H9 (cell line): ENCODE measurements at regions not wholly inside any gene's neighbourhood (a gene's known extent, or its start where the extent isn't known, plus 50 kb on each side); places are given as distances from the start of the nearest gene placed in this dataset.

Experiments used
- DNase-seq: peaks from one replicate; pipeline ENCODE4 v3.0.0-alpha.2; 2017
- H2AFZ ChIP-seq: one replicate; pipeline ENCODE4 v1.6.1; 2013; ENCODE audit warnings: mild to moderate bottlenecking, low read length, control low read depth, moderate library complexity
- H2AK5ac ChIP-seq: 2 replicates; pipeline ENCODE4 v1.6.1; 2013; ENCODE audit warnings: low read length, control low read depth, mixed read lengths; ENCODE audit not compliant: insufficient read length
- H2BK120ac ChIP-seq: one replicate; pipeline ENCODE4 v1.6.1; 2013; ENCODE audit warnings: low read depth, mild to moderate bottlenecking, low read length, control low read depth, inconsistent platforms; ENCODE audit not compliant: poor library complexity, severe bottlenecking
- H2BK12ac ChIP-seq: 2 replicates; pipeline ENCODE4 v1.6.1; 2013; ENCODE audit warnings: low read length, control low read depth, mixed read lengths, low read depth; ENCODE audit not compliant: insufficient read length
- H2BK15ac ChIP-seq: 2 replicates; pipeline ENCODE4 v1.6.1; 2013; ENCODE audit warnings: low read depth, low read length, control low read depth
- H2BK20ac ChIP-seq: one replicate; pipeline ENCODE4 v1.6.1; 2013; ENCODE audit warnings: low read depth, mild to moderate bottlenecking, low read length, control low read depth, inconsistent platforms; ENCODE audit not compliant: poor library complexity, severe bottlenecking
- H2BK5ac ChIP-seq: 2 replicates; pipeline ENCODE4 v1.6.1; 2013; ENCODE audit warnings: low read length, control low read depth, mixed read lengths; ENCODE audit not compliant: insufficient read length
- H3K14ac ChIP-seq: 2 replicates; pipeline ENCODE4 v1.6.1; 2013; ENCODE audit warnings: low read length, control low read depth; ENCODE audit not compliant: insufficient read depth
- H3K18ac ChIP-seq: 2 replicates; pipeline ENCODE4 v1.6.1; 2013; ENCODE audit warnings: low read depth, mild to moderate bottlenecking, mixed read lengths, low read length, control low read depth; ENCODE audit not compliant: insufficient read length
- H3K23ac ChIP-seq: 2 replicates; pipeline ENCODE4 v1.6.1; 2013; ENCODE audit warnings: low read length, control low read depth, mixed read lengths, low read depth; ENCODE audit not compliant: insufficient read length
- H3K23me2 ChIP-seq: 2 replicates; pipeline ENCODE4 v1.6.1; 2013; ENCODE audit warnings: low read depth, mild to moderate bottlenecking, mixed read lengths, low read length, control low read depth; ENCODE audit not compliant: insufficient read length, poor library complexity, severe bottlenecking
- H3K27ac ChIP-seq: 2 replicates; pipeline ENCODE4 v1.5.1; 2013; ENCODE audit warnings: low read length, control low read depth, mixed read lengths, low read depth; ENCODE audit not compliant: insufficient read length
- H3K27me3 ChIP-seq: 2 replicates; pipeline ENCODE4 v1.6.1; 2013; ENCODE audit warnings: low read length, control low read depth, inconsistent platforms; ENCODE audit not compliant: insufficient read depth
- H3K4ac ChIP-seq: 2 replicates; pipeline ENCODE4 v1.6.1; 2013; ENCODE audit warnings: low read depth, mild to moderate bottlenecking, control low read depth, inconsistent platforms, low read length, moderate library complexity
- H3K4me1 ChIP-seq: 2 replicates; pipeline ENCODE4 v1.6.1; 2013; ENCODE audit warnings: low read length, control low read depth, inconsistent platforms; ENCODE audit not compliant: insufficient read depth
- H3K4me2 ChIP-seq: 2 replicates; pipeline ENCODE4 v1.6.1; 2013; ENCODE audit warnings: low read length, control low read depth, mixed read lengths; ENCODE audit not compliant: insufficient read length, insufficient read depth
- H3K56ac ChIP-seq: 2 replicates; pipeline ENCODE4 v1.6.1; 2013; ENCODE audit warnings: low read depth, mild to moderate bottlenecking, mixed read lengths, low read length, control low read depth; ENCODE audit not compliant: insufficient read length
- H3K79me1 ChIP-seq: 2 replicates; pipeline ENCODE4 v1.6.1; 2013; ENCODE audit warnings: low read depth, mild to moderate bottlenecking, moderate library complexity, low read length, control low read depth, inconsistent platforms; ENCODE audit not compliant: insufficient read depth, poor library complexity, severe bottlenecking
- H3K79me2 ChIP-seq: 2 replicates; pipeline ENCODE4 v1.6.1; 2013; ENCODE audit warnings: low read length, control low read depth, inconsistent platforms; ENCODE audit not compliant: insufficient read depth
- H3K9ac ChIP-seq: 2 replicates; pipeline ENCODE4 v1.6.1; 2013; ENCODE audit warnings: low read length, control low read depth, mixed read lengths; ENCODE audit not compliant: insufficient read length; ENCODE audit errors: extremely low read depth
- H3K9me3 ChIP-seq: one replicate; pipeline ENCODE4 v1.6.1; 2013; ENCODE audit warnings: low read depth, low read length, inconsistent platforms; ENCODE audit not compliant: control insufficient read depth
- H3T11ph ChIP-seq: one replicate; pipeline ENCODE4 v1.6.1; 2013; ENCODE audit warnings: mild to moderate bottlenecking, low read length, control low read depth, inconsistent platforms
- H4K20me1 ChIP-seq: one replicate; pipeline ENCODE4 v1.6.1; 2013; ENCODE audit not compliant: control insufficient read depth, insufficient read length, insufficient read depth
- H4K5ac ChIP-seq: 2 replicates; pipeline ENCODE4 v1.6.1; 2013; ENCODE audit warnings: low read depth, mild to moderate bottlenecking, mixed read lengths, low read length, control low read depth; ENCODE audit not compliant: insufficient read length
- H4K8ac ChIP-seq: replicated peaks from 2 replicates; pipeline ENCODE4 v1.6.1; 2013; ENCODE audit warnings: low read length, control low read depth, mixed read lengths, low read depth; ENCODE audit not compliant: insufficient read length
- H4K91ac ChIP-seq: 2 replicates; pipeline ENCODE4 v1.6.1; 2013; ENCODE audit warnings: low read depth, mild to moderate bottlenecking, moderate library complexity, mixed read lengths, low read length, control low read depth; ENCODE audit not compliant: insufficient read length
- H3K27ac Mint-ChIP-seq, 3 experiments: 2 replicates in 2 of 3; 3 replicates in 1 of 3; pipeline ENCODE4 v1.8.0; 2020 to 2021; ENCODE audit warnings: mixed read lengths in 3 of 3, mild to moderate bottlenecking in 1 of 3, moderate library complexity in 1 of 3
- H3K27me3 Mint-ChIP-seq: 2 replicates; pipeline ENCODE4 v1.8.0; 2021; ENCODE audit warnings: low read depth, mild to moderate bottlenecking, moderate library complexity, mixed read lengths
- H3K36me3 Mint-ChIP-seq, 3 experiments: 2 replicates in 2 of 3; 3 replicates in 1 of 3; pipeline ENCODE4 v1.8.0; 2020 to 2021; ENCODE audit warnings: low read depth in 3 of 3, mixed read lengths in 3 of 3; ENCODE audit not compliant: insufficient read depth in 1 of 3
- H3K4me1 Mint-ChIP-seq, 2 experiments: 2 replicates each; pipeline ENCODE4 v1.8.0; 2020; ENCODE audit warnings: mixed read lengths in 2 of 2
- H3K4me3 Mint-ChIP-seq, 2 experiments: 2 replicates in 1 of 2; 3 replicates in 1 of 2; pipeline ENCODE4 v1.8.0; 2020 to 2021; ENCODE audit warnings: mild to moderate bottlenecking in 2 of 2, mixed read lengths in 2 of 2, moderate library complexity in 1 of 2
- H3K9me3 Mint-ChIP-seq, 2 experiments: 2 replicates in 1 of 2; 3 replicates in 1 of 2; pipeline ENCODE4 v1.8.0; 2020; ENCODE audit warnings: mild to moderate bottlenecking in 2 of 2, mixed read lengths in 2 of 2, moderate library complexity in 1 of 2
- WGBS: extraction: QIAGEN DNeasy Blood & Tissue Kit; methylation state at CpG from one replicate; pipeline ENCODE4 v1.1.7; 2013; ENCODE audit warnings: missing lambda C conversion rate, low lambda C conversion rate, mixed read lengths; ENCODE audit not compliant: insufficient read length; ENCODE audit errors: extremely low coverage; 5-methylcytosine and 5-hydroxymethylcytosine counted together
- TF ChIP-seq, protein P1 (sequence below): fragments of 200-600 bp; sonication (generic); conservative IDR thresholded peaks from 3 replicates; pipeline ENCODE4 v1.8.0; 2021; ENCODE audit warnings: antibody characterized with exemption, mild to moderate bottlenecking

DNA sequence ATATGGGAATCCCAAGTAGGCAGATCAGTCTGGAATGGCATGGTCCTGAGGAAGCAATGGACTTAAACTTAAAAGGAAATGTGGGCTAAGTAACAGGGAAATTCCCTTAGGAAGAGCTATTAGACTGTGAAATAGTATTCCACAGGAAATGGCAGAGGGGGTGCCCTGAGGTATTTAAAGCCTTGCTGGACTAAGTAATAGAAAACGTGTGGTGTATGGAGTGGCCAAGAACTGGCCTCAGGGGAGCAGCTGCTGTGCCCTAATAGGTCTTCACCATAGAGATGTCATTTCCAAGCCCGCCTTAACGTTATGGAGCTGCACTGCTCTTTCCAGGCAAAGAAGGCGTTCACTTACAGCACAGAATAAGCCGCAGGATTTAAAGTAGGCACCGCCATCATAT is 365.2 kb upstream of the ZMIZ1 start:
- Histone ChIP-seq H3K23me2 (no peaks in the 10 kb centered on the region), H3K14ac (no peak overlapping the region), H3T11ph (no peak overlapping the region), H2AFZ (no peak overlapping the region), H3K27me3 (no peaks in the 10 kb centered on the region; the same call in 1 of the 2 replicates), H2BK12ac (no peak overlapping the region), H4K8ac (no peak overlapping the region), H3K9me3 (no peaks in the 10 kb centered on the region), H3K79me1 (no peaks in the 10 kb centered on the region), H2BK5ac (no peak overlapping the region), H2BK120ac (no peak overlapping the region), H4K20me1 (no peaks in the 10 kb centered on the region), H2BK15ac (no peak overlapping the region), H3K23ac (no peak overlapping the region), H3K4ac (no peak overlapping the region), H3K27ac (no peak overlapping the region), H2BK20ac (no peak overlapping the region), H4K91ac (no peak overlapping the region), H4K5ac (no peak overlapping the region), H3K79me2 (no peaks in the 10 kb centered on the region), H3K18ac (no peak overlapping the region), H3K56ac (no peak overlapping the region), H3K4me2 (no peak overlapping the region), H3K4me1 (no peaks in the 10 kb centered on the region), H2AK5ac (no peak overlapping the region), H3K9ac (no peak overlapping the region)
- Mint-ChIP-seq H3K36me3 (no peaks in the 10 kb centered on the region), H3K4me1 (no peaks in the 10 kb centered on the region), H3K27me3 (peaks cover 12% of the 10 kb centered on the region), H3K4me3 (no peak overlapping the region), H3K9me3 (no peaks in the 10 kb centered on the region), H3K27ac (no peak overlapping the region)
- no CpG with 5 or more reads among the region's 6 CpGs for WGBS
- TF ChIP-seq, protein P1, sequence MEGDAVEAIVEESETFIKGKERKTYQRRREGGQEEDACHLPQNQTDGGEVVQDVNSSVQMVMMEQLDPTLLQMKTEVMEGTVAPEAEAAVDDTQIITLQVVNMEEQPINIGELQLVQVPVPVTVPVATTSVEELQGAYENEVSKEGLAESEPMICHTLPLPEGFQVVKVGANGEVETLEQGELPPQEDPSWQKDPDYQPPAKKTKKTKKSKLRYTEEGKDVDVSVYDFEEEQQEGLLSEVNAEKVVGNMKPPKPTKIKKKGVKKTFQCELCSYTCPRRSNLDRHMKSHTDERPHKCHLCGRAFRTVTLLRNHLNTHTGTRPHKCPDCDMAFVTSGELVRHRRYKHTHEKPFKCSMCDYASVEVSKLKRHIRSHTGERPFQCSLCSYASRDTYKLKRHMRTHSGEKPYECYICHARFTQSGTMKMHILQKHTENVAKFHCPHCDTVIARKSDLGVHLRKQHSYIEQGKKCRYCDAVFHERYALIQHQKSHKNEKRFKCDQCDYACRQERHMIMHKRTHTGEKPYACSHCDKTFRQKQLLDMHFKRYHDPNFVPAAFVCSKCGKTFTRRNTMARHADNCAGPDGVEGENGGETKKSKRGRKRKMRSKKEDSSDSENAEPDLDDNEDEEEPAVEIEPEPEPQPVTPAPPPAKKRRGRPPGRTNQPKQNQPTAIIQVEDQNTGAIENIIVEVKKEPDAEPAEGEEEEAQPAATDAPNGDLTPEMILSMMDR = no peak
- no peak for DNase-seq
